ENCODE measurements at regions not wholly inside any gene's neighbourhood (a gene's known extent, or its start where the extent isn't known, plus 50 kb on each side); places are given as distances from the start of the nearest gene placed in this dataset.

GRCh38 chr1:199759268-199759730 lies 268.2 kb upstream of the NR5A2 start:
- no peak for DNase-seq

- no peak for DNase-seq
Measured at GRCh38 chr1:199762572-199762971, 264.9 kb upstream of the NR5A2 start.

GRCh38 chr1:199766218-199766792 lies 261.2 kb upstream of the NR5A2 start:
- no peak for DNase-seq

DNA sequence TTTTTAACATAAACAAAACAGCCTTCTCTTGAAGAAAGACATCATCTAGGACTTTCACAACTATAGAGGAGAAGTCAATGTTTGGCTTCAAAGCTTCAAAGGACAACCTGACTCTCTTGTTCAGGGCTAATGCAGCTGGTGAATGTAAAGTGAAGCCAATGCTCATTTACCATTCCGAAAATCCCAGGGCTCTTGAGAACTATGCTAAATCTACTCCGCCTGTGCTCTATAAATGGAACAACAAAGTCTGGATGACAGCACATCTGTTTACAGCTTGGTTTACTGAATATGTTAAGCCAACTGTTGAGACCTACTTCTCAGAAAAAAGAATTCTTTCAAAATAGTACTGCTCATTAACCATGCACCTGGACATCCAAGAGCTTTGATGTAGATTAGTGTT lies 259.8 kb upstream of the NR5A2 start:
- DNase-seq = no peak

DNA sequence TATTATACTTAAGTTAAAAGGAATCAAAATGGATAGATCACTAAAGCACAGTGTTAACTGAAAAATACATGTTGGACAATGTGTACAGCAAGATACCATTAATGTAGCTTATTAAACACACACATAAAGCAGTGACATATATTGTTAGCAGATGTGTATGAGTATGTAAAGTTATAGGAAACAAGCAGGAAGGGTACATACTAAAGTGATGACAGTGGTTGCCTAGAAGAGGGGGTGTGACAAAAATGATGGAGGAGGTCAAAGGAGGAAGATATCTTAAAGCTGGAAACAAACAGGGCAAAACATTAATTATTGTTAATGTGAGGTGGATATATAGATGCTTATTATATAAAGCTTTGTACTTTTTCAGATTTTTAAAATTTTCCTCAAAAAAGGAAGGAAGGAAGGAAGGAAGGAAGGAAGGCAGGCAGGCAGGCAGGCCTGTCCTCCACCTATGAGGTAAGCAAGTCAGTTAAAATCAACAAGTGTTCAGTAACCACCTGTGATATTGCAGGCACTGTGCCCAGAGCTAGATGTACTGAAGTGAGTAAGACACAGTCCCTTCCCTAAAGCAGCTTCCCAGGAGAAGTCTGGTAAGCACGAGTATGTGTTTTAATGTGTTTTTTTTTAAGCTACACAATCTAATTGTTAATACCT lies 252.9 kb upstream of the NR5A2 start:
- no peak for DNase-seq

DNA sequence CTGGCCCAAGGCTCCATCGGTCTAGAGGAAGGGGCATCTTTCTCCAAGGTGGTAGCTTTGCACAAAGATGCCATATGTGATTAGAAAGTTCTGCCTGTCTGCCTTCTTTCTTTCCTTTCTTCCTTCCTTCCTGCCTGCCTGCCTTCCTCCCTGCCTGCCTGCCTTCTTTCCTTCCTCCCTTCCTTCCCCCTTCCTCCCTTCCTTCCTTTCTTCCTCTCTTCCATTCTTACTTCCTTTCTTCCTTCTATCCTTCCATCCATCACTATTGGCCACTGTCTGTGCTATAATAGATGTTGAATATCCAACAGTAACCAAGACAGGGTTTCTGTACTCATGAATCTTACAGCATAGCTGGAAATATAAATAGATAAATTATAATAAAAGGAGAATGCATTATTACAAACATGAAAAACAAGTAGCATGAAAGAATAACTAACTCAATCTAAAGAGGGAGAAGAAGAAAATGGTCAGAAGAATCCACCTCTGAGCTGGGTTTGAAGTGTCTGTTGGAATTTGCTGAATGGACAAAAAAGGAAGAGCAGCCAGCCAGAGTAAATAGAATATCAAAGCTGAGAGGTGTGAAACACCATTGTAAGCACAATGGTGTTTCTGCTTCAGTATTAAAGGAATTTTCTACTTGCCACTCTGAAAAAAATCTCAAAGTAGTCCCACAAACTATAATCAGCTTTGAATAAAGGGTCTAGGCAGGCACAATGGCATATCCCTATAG lies 250.6 kb upstream of the NR5A2 start:
- no peak for DNase-seq

DNA sequence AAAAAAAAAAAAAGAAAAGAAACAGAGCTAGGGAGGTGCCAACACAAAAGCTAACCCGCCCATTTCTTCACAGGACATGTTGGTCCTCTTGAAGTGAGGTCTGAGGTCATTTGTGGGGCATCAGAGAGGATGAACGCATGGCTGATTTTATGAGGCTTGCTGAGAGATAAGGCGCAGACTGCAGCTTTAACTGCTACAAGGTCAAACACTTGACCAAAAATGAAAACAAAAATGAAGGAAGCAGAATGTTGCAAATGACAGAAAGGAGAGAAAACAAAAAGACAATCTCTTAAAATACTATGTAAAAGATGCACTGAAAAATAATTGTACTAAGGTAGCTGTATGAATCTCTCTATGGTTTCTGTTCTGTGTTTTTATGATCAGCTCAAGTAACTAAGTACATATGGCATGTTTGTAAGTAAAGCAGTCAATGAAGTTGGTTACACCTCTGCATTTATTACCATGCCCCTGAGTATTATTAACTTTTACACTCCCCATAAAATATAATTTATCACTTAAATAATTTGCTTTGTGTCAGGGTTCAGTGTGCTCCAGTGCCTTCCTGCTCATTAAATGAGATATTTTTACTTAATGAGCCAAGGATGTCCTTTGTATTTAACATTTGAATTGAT lies 249.1 kb upstream of the NR5A2 start:
- no peak for DNase-seq

DNA sequence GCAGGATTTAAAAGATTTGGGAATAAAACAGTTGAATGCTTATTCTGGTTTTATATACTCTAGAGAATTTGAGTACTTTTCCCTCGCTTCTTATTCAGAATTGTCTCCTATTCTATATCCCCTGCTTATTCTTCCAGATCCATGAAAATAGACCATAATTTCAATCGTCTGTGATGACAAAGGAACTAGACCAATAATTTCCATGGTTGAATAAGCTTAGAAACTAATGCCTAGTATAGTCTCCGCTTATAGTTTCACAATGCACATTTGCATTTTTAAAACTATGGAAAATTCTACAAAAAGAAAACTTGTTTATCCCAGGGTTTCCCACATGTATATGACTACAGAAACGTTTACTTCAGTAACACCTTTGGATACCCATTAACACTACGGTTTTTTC lies 247.4 kb upstream of the NR5A2 start:
- DNase-seq = no peak

GRCh38 chr1:199780948-199781670 lies 246.4 kb upstream of the NR5A2 start:
- DNase-seq = no peak

GRCh38 chr1:199784138-199784895 lies 243.2 kb upstream of the NR5A2 start:
- DNase-seq = no peak

DNA sequence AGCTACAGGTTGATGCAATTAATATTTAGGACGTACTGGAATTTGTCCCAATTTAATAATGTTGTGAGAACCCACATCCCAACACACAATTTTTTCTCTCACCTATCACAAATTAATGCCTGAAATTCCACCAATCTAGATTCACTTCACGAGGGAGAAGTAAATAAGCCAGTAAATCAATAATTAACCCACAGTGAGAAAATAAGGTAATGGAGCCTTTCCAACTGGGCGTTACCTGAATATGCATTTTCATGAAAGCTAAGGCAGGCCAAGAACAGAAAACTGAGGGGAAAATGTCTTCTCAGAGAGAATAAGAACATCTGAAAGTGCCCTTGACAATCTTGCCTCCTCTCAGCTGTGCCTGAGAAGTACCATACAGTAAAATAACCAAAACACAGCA lies 240.8 kb upstream of the NR5A2 start:
- DNase-seq = no peak

DNA sequence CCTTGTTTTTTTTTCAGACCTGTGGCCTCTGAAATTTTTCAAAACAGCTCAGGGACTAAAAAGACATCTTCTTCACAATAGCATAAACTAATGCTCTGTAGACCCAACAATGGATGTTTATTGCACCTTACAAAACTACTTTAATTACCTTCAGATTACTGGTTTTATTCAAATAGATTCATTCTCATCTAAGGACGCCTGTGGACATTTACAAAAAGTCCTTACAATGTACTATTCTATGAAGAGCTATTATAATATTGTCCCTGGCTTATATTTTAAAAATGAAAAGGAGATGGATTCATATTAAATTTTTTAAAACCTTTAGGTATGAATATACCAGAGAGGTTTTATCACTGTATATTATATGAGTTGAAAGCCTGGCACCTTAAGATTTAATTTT lies 238.4 kb upstream of the NR5A2 start:
- DNase-seq = no peak

GRCh38 chr1:199791495-199791894 lies 236.0 kb upstream of the NR5A2 start:
- no peak for DNase-seq

- DNase-seq = no peak
Measured at GRCh38 chr1:199792874-199793273, 234.6 kb upstream of the NR5A2 start.

DNA sequence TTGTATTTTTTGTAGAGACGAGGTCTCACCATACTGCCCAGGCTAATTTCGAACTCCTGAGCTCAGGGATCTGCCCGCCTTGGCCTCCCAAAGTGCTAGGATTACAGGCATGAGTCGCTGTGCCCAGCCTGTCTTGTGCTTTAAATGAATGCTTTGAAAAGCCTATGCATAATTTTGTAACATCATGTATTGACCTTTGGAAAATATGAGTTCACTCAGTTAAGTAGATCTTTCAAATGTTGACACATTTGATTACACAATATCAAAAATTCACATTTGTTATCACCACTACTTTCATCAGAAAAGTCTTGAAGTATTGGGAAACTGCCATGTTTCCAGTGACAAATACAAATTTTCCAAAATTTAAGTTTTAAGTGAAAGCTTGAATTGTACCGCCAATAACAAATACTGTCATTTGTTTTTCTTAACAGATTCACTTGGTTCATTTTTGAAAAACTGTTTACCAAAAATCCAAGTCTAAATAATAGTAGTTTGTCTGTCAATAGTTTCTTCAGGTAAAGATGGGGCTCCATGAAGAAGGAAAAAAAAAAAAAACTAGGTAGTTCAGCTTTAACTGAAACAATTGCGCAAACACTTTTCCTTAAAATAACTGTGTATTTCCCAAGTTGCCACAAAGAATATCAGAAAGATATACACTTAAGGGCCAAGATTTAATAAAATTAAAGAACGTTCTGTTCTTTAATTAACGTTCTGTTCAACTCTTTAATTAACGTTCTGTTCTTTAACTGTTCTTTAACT lies 233.2 kb upstream of the NR5A2 start:
- no peak for DNase-seq

DNA sequence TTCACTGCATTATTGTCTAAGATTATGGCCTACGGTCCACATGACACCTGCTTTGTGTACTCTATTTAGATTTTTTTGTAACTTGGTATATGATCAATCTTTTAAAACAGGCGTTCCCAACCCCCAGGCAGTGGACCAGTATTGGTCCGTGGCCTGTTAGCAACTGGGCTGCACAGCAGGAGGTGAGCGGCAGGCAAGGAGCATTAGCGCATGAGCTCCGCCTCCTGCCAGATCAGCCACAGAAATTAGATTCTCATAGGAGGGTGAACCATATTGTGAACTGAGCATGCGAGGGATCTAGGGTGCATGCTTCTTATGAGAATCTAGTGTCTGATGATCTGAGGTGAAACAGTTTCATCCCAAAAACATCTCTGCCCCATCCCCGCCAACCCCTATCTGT lies 228.4 kb upstream of the NR5A2 start:
- no peak for DNase-seq

DNA sequence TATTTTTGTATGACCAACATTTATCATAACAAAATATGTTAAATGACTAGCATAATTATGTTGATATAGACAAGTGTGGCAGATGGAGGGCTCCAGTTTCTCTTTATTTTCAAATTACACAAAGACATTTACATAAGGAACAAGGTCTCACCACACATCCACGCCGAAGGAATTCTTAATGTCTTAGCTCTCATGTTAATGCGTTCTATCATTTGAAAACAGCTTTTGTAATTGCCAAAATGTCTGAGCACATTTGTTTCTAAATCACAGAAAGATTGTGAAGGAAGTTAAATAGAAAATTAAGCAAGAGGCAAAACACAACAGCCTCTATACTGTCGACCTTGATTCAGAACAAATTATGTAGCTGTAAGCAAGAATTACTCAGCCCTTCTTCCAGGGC lies 223.0 kb upstream of the NR5A2 start:
- no peak for DNase-seq

DNA sequence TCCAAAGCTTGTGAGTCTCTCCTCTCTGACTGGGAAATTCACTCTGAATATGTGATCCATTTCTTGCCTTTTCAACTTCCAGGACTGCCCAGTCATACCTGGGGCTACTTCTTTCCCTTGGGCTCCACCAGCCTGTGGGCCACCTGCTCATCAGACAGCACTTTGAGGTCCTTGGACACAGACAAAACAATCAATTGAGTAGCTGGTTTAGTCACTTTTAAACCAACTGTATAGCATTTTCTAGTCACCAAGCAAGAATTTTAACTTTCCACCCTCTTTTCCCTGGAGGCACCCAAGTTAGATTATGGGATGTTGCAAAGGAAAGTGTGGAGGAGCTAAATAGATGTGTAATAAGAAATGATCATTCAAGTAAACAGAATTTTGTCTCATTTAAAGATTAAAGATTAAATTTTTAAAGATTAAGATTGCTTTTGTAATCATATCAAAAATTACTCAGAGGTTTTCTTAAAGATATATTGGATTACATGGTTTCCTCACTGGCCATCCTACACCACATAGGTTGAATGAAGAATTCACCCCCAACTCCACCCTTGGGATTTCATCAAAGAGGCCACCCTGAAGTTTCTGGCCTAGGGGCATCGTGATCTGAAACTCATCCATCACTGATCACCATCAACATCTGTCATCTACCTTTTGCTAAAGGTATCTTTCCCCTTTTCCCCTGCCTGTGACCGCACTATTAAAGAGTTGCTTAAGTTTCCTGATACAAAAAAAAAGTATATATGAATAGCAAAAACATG lies 219.2 kb upstream of the NR5A2 start:
- DNase-seq = no peak

DNA sequence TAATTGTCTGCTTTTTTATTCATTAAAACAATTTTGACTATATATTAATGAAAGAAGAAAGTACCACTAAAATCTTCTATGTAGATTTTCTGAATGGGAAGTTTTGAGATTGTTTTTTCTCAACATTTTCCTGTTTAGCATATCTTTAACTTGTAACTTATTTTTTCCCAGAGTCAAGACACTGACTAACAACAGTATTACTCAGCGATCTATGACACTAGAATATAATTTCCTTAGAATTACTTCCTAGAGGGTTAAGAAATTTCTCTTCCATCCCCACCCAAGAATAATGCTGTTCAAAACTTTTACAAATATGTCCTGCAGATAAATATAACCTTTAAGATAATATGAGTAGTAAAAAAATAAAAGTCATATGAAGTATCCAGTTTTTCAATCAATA lies 218.2 kb upstream of the NR5A2 start:
- DNase-seq = no peak

GRCh38 chr1:199811163-199811562 lies 216.3 kb upstream of the NR5A2 start:
- no peak for DNase-seq

DNA sequence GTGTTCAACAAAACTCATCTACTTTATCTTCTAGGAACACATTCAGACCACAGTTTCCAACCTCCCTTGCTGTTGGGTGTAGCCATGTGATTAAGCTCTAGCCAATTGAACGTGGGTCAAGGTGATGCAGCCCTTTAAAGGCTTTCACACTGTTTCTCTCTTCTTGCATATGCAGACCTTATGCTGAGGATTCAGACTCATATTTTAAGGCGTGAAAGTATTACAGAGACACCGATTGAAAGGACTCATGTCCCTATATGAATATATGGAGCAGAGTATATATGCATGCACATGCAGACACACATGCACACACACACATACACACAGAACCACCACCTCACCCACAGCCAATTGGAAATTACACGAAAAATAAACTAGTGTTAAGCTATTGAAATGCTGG lies 214.3 kb upstream of the NR5A2 start:
- no peak for DNase-seq

All from C1 segment of cervical spinal cord (tissue), 14 donors.